Tibial nerve (tissue), 3 donors: ENCODE measurements at regions not wholly inside any gene's neighbourhood (a gene's known extent, or its start where the extent isn't known, plus 50 kb on each side); places are given as distances from the start of the nearest gene placed in this dataset.

Source experiments
- POLR2A ChIP-seq, 2 donors: fragments of 450-650 bp; IDR thresholded peaks; one replicate each; pipeline ENCODE4 v1.6.1; 2017; ENCODE audit warnings: antibody characterized with exemption in 2 of 2, mild to moderate bottlenecking in 2 of 2, moderate library complexity in 2 of 2
- TF ChIP-seq, protein P1 (sequence below), 5 experiments: fragments of 200-600 bp in 3 of 5; fragments of 450-650 bp in 2 of 5; sonication (generic) in 3 of 5; IDR thresholded peaks; one replicate each; pipeline ENCODE4 v1.5.1; 2016 to 2019; ENCODE audit warnings: antibody characterized with exemption in 5 of 5, mild to moderate bottlenecking in 3 of 5, moderate library complexity in 2 of 5

DNA sequence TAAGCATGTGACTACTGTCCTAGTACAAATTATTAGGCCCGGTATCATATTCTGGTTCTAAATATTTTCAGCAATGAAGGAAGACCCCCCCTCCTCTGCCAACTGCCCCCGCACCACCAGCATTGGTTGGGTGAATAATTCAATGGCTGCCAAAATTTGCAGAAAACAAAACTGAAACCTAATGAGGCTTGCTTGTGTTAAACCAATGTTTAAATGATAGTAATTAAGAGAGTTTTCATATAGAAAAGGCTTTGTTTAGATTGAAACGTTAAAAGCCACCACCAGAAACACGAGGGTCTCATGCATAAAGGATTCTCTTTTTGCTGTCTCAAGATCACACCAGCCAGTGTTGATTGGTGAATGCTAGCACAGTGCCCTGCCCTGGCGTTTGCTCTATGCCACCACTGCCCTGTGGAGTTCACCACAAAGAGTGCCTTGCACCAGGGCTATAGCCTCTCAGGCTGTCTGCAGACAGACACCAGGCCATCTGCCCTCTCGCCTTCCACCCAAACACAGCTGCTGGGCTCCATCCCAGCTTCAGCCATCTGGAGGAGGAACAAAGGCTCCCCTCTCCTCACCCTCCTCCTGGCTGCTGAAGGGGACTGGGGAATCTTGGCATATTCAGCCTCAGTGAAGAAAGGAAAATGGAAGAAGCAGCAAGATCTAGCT, 200.3 kb upstream of the PFN2 start:
- TF ChIP-seq, protein P1, sequence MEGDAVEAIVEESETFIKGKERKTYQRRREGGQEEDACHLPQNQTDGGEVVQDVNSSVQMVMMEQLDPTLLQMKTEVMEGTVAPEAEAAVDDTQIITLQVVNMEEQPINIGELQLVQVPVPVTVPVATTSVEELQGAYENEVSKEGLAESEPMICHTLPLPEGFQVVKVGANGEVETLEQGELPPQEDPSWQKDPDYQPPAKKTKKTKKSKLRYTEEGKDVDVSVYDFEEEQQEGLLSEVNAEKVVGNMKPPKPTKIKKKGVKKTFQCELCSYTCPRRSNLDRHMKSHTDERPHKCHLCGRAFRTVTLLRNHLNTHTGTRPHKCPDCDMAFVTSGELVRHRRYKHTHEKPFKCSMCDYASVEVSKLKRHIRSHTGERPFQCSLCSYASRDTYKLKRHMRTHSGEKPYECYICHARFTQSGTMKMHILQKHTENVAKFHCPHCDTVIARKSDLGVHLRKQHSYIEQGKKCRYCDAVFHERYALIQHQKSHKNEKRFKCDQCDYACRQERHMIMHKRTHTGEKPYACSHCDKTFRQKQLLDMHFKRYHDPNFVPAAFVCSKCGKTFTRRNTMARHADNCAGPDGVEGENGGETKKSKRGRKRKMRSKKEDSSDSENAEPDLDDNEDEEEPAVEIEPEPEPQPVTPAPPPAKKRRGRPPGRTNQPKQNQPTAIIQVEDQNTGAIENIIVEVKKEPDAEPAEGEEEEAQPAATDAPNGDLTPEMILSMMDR (IDR thresholded peaks at IDR 0.05): no peak
- TF ChIP-seq POLR2A (IDR thresholded peaks at IDR 0.05): no peak
